ENCODE measurements at regions not wholly inside any gene's neighbourhood (a gene's known extent, or its start where the extent isn't known, plus 50 kb on each side); places are given as distances from the start of the nearest gene placed in this dataset.

- Histone ChIP-seq H3K27ac (ENCODE audit: low read depth, low read length, poor library complexity, severe bottlenecking) (no peak overlapping the region), H3K4me2 (ENCODE audit: low read length) (no peak overlapping the region), H3F3A (ENCODE audit: insufficient read depth, low read length) (no peaks in the 10 kb centered on the region), H3K27me3 (ENCODE audit: insufficient read depth, low read length) (no peaks in the 10 kb centered on the region), H4K20me1 (ENCODE audit: insufficient read depth, low read length) (no peaks in the 10 kb centered on the region), H3K9me2 (ENCODE audit: low read depth, low read length) (no peaks in the 10 kb centered on the region), H2AFZ (ENCODE audit: low read length) (no peak overlapping the region), H3K4me3 (ENCODE audit: low read depth, low read length, poor library complexity, severe bottlenecking) (no peak overlapping the region), H3K36me3 (ENCODE audit: insufficient read depth, low read length) (no peaks in the 10 kb centered on the region), H3K4me1 (ENCODE audit: insufficient read depth, low read length, severe bottlenecking) (no peaks in the 10 kb centered on the region), H3K79me2 (ENCODE audit: insufficient read depth, low read length) (no peaks in the 10 kb centered on the region), H3K9ac (ENCODE audit: low read length) (no peak overlapping the region), H3K9me3 (ENCODE audit: low read length) (no peaks in the 10 kb centered on the region)
- TF ChIP-seq EZH2 (IDR thresholded peaks at IDR 0.05; ENCODE audit: borderline replicate concordance, low read length) (no peak), CTCF (IDR thresholded peaks at IDR 0.05; ENCODE audit: low read length) (no peak)
These were observed 84.8 kb upstream of the TOX3 start for GRCh38 chr16:52631711-52632110.

- H2AFZ ChIP-seq (ENCODE audit: low read length), result no peak overlapping the region
- TF ChIP-seq EZH2 (IDR thresholded peaks at IDR 0.05; ENCODE audit: borderline replicate concordance, low read length), result no peak
- no peak for TF ChIP-seq CTCF (IDR thresholded peaks at IDR 0.05; ENCODE audit: low read length)
- no peaks in the 10 kb centered on the region for H3K79me2 ChIP-seq (ENCODE audit: insufficient read depth, low read length)
- H3K4me3 ChIP-seq (ENCODE audit: low read depth, low read length, poor library complexity, severe bottlenecking), result no peak overlapping the region
- H3K4me1 ChIP-seq (ENCODE audit: insufficient read depth, low read length, severe bottlenecking), result no peaks in the 10 kb centered on the region
- H3K27ac ChIP-seq (ENCODE audit: low read depth, low read length, poor library complexity, severe bottlenecking), result no peak overlapping the region
- H3K9me3 ChIP-seq (ENCODE audit: low read length), result no peaks in the 10 kb centered on the region
- H3K9me2 ChIP-seq (ENCODE audit: low read depth, low read length), result no peaks in the 10 kb centered on the region
- no peak overlapping the region for H3K4me2 ChIP-seq (ENCODE audit: low read length)
- no peaks in the 10 kb centered on the region for H3F3A ChIP-seq (ENCODE audit: insufficient read depth, low read length)
- no peak overlapping the region for H3K9ac ChIP-seq (ENCODE audit: low read length)
- no peaks in the 10 kb centered on the region for H3K36me3 ChIP-seq (ENCODE audit: insufficient read depth, low read length)
- no peaks in the 10 kb centered on the region for H3K27me3 ChIP-seq (ENCODE audit: insufficient read depth, low read length)
- no peaks in the 10 kb centered on the region for H4K20me1 ChIP-seq (ENCODE audit: insufficient read depth, low read length)
These were observed 83.8 kb upstream of the TOX3 start for GRCh38 chr16:52630711-52631110.

- no peaks in the 10 kb centered on the region for H3K9me2 ChIP-seq (ENCODE audit: low read depth, low read length)
- no peak overlapping the region for H3K27ac ChIP-seq (ENCODE audit: low read depth, low read length, poor library complexity, severe bottlenecking)
- no peak overlapping the region for H2AFZ ChIP-seq (ENCODE audit: low read length)
- no peak for TF ChIP-seq CTCF (IDR thresholded peaks at IDR 0.05; ENCODE audit: low read length)
- TF ChIP-seq EZH2 (IDR thresholded peaks at IDR 0.05; ENCODE audit: borderline replicate concordance, low read length), result no peak
- H3F3A ChIP-seq (ENCODE audit: insufficient read depth, low read length), result no peaks in the 10 kb centered on the region
- H3K4me3 ChIP-seq (ENCODE audit: low read depth, low read length, poor library complexity, severe bottlenecking), result no peak overlapping the region
- no peaks in the 10 kb centered on the region for H3K27me3 ChIP-seq (ENCODE audit: insufficient read depth, low read length)
- H3K4me2 ChIP-seq (ENCODE audit: low read length), result no peak overlapping the region
- H3K79me2 ChIP-seq (ENCODE audit: insufficient read depth, low read length), result no peaks in the 10 kb centered on the region
- H3K4me1 ChIP-seq (ENCODE audit: insufficient read depth, low read length, severe bottlenecking), result no peaks in the 10 kb centered on the region
- no peaks in the 10 kb centered on the region for H4K20me1 ChIP-seq (ENCODE audit: insufficient read depth, low read length)
- H3K9me3 ChIP-seq (ENCODE audit: low read length), result no peaks in the 10 kb centered on the region
- H3K36me3 ChIP-seq (ENCODE audit: insufficient read depth, low read length), result no peaks in the 10 kb centered on the region
- H3K9ac ChIP-seq (ENCODE audit: low read length), result no peak overlapping the region
These were observed 82.4 kb upstream of the TOX3 start for GRCh38 chr16:52629296-52629695.

Data from OCI-LY1 (cell line).